ENCODE measurements at regions not wholly inside any gene's neighbourhood (a gene's known extent, or its start where the extent isn't known, plus 50 kb on each side); places are given as distances from the start of the nearest gene placed in this dataset.

DNA sequence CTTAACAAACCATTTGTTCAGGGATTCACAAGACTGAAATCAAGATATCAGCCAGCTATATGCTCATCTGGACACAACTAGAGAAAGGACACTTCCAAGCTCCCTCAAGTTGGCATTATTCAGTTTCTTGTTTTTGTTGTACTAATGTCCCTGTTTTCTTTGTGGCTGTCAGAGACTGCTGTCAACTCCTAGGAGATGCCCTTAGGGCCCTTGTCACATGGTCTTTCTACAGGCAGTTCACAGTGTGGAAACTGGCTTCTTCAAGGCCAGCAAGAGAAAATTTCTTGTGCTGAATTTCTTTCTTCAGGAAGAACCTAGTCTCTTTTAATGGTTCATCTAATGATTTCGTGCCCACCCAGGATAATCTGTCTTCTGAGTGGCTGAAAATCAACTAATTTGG is 677.2 kb upstream of the MAN1A1 start:
- no peak overlapping the region for H3K4me3 Mint-ChIP-seq (ENCODE audit: unreplicated experiment)
- H3K9me3 Mint-ChIP-seq (ENCODE audit: unreplicated experiment), result no peaks in the 10 kb centered on the region
- DNase-seq (ENCODE audit: low spot score), result no peak
- no peaks in the 10 kb centered on the region for H3K27me3 Mint-ChIP-seq (ENCODE audit: unreplicated experiment)
- H3K4me1 Mint-ChIP-seq (ENCODE audit: unreplicated experiment), result no peaks in the 10 kb centered on the region
- no peaks in the 10 kb centered on the region for H3K36me3 Mint-ChIP-seq (ENCODE audit: low read depth, unreplicated experiment)
- TF ChIP-seq, protein P1, sequence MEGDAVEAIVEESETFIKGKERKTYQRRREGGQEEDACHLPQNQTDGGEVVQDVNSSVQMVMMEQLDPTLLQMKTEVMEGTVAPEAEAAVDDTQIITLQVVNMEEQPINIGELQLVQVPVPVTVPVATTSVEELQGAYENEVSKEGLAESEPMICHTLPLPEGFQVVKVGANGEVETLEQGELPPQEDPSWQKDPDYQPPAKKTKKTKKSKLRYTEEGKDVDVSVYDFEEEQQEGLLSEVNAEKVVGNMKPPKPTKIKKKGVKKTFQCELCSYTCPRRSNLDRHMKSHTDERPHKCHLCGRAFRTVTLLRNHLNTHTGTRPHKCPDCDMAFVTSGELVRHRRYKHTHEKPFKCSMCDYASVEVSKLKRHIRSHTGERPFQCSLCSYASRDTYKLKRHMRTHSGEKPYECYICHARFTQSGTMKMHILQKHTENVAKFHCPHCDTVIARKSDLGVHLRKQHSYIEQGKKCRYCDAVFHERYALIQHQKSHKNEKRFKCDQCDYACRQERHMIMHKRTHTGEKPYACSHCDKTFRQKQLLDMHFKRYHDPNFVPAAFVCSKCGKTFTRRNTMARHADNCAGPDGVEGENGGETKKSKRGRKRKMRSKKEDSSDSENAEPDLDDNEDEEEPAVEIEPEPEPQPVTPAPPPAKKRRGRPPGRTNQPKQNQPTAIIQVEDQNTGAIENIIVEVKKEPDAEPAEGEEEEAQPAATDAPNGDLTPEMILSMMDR (IDR thresholded peaks at IDR 0.05; ENCODE audit: unreplicated experiment), result no peak
- no peak overlapping the region for H3K27ac Mint-ChIP-seq (ENCODE audit: unreplicated experiment)

DNA sequence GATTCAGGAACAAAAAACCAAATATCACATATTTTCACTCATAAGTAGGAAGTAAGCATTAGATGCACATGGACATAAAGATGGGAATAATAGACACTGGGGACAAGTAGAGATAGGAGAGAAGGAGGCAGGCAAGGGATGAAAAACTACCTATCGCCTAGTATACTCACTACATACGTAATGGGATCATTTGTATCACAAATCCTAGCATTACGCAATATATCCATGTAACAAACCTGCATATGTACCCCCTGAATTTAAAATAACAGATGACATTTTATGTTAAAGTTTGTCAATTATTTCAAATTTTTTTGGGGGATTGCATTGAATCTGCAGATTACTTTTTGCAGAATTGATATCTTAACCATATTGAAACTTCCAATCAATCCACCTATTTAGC is 660.5 kb upstream of the MAN1A1 start:
- no peaks in the 10 kb centered on the region for H3K9me3 Mint-ChIP-seq (ENCODE audit: unreplicated experiment)
- H3K27me3 Mint-ChIP-seq (ENCODE audit: unreplicated experiment), result no peaks in the 10 kb centered on the region
- DNase-seq (ENCODE audit: low spot score), result no peak
- no peak overlapping the region for H3K4me3 Mint-ChIP-seq (ENCODE audit: unreplicated experiment)
- H3K27ac Mint-ChIP-seq (ENCODE audit: unreplicated experiment), result no peak overlapping the region
- H3K4me1 Mint-ChIP-seq (ENCODE audit: unreplicated experiment), result peaks cover 2% of the 10 kb centered on the region
- no peaks in the 10 kb centered on the region for H3K36me3 Mint-ChIP-seq (ENCODE audit: low read depth, unreplicated experiment)
- TF ChIP-seq, protein P1 (IDR thresholded peaks at IDR 0.05; ENCODE audit: unreplicated experiment), result no peak

DNA sequence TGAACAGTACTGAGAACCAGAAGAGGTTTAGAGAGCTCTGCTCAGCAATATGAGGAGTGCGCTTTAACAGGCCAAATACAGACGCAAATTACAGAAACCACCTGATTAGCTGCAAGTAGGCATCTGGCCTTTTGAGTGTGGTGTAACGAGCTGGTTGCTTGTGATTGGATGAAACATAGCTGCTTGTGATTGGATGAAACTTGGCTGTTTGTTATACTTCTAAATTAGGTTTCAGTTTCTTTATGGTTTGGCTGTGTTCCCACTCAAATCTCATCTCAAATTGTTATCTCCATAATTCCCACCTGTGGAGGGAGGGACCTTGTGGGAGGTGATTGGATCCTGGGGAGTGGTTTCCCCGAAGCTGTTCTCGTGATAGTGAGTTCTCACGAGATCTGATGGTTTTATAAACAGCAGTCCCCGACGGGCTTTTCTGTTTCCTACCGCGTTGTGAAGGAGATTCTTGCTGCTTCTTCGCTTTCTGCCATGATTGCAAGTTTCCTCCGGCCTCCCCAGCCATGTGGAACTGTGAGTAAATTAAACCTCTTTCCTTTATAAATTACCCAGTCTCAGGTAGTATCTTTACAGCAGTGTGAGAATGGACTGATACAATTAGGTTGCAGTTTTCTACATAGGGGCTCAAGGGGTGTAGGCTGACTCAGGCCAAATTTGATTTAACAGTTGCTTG is 655.9 kb upstream of the MAN1A1 start:
- no peak for DNase-seq (ENCODE audit: low spot score)
- Mint-ChIP-seq H3K4me1 (ENCODE audit: unreplicated experiment) (no peaks in the 10 kb centered on the region), H3K27me3 (ENCODE audit: unreplicated experiment) (no peaks in the 10 kb centered on the region), H3K36me3 (ENCODE audit: low read depth, unreplicated experiment) (no peaks in the 10 kb centered on the region), H3K4me3 (ENCODE audit: unreplicated experiment) (no peak overlapping the region), H3K9me3 (ENCODE audit: unreplicated experiment) (no peaks in the 10 kb centered on the region), H3K27ac (ENCODE audit: unreplicated experiment) (no peak overlapping the region)
- TF ChIP-seq, protein P1 (IDR thresholded peaks at IDR 0.05; ENCODE audit: unreplicated experiment), result no peak

DNA sequence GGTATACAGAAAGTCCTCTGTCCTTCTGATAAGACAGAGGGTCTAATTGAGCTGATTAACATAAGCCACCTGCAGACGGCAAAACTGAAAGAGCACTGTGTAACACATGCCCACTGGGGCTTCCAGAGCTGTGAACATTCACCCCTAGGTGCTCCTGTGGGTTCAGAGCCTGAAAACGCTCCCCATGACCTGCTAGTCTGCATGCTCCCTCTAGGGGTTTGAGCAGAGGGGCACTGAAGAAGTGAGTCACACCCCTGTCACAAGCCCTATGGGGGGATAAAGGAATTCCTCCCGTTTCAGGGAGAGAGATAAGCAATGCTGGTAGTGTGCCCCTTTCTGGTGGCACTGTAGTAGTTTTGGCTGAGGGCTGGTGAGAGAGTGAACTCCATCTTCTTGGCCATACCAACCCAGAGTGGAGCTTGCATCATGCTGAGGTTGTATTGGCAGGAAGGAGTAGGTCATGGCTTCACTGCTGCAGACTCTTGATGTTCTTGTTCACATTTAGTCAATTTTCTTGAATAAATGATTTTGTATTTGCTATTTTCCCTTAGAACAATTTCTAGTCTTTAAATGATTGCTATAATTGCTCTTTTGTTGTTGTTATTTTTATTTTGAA is 637.5 kb upstream of the MAN1A1 start:
- Mint-ChIP-seq H3K4me1 (ENCODE audit: unreplicated experiment) (no peaks in the 10 kb centered on the region), H3K9me3 (ENCODE audit: unreplicated experiment) (no peaks in the 10 kb centered on the region), H3K27me3 (ENCODE audit: unreplicated experiment) (peaks cover 2% of the 10 kb centered on the region), H3K4me3 (ENCODE audit: unreplicated experiment) (no peak overlapping the region), H3K27ac (ENCODE audit: unreplicated experiment) (no peak overlapping the region), H3K36me3 (ENCODE audit: low read depth, unreplicated experiment) (no peaks in the 10 kb centered on the region)
- no peak for DNase-seq (ENCODE audit: low spot score)
- TF ChIP-seq, protein P1 (IDR thresholded peaks at IDR 0.05; ENCODE audit: unreplicated experiment), result no peak

DNA sequence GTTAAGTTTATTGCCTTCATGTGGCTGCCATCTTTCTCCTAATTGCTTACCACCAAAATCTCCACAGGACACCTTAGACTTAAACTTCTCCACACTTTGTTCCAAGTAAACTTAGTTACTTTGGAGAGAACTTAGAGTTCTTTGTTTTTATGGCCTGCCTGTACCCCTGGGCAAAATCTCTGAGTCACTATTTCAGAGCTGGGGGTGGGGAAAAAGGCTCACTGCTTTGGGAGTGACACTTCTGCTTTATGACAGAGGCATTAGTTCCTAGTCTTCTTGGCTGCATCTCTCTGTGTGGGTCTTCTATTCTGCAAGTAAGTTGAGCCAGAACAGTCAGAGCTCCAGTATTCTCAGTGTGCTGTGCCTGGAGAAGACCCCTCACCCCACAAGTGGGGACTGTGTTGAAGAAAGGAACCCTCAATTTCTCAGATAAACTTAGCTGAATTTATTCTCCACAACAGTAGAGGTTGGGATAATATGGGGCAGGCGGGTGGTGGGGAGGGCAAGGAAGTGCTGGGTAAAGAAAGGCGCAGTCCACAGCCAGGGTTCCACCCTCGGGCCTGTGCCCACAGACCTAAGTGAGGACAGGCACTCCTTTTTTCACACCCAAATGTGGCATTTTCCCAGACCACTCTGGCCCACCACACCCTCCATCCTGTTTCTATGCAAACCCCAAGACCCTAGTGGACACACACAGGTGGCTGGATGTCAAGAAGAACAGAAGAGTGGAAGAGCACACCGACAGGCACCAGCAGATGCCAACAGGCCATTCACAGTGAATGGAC is 636.6 kb upstream of the MAN1A1 start:
- H3K4me3 Mint-ChIP-seq (ENCODE audit: unreplicated experiment), result no peak overlapping the region
- no peaks in the 10 kb centered on the region for H3K9me3 Mint-ChIP-seq (ENCODE audit: unreplicated experiment)

More for the DNA sequence above, 636.6 kb upstream of the MAN1A1 start:
- Mint-ChIP-seq H3K27me3 (ENCODE audit: unreplicated experiment) (peaks cover 2% of the 10 kb centered on the region), H3K27ac (ENCODE audit: unreplicated experiment) (no peak overlapping the region), H3K36me3 (ENCODE audit: low read depth, unreplicated experiment) (no peaks in the 10 kb centered on the region), H3K4me1 (ENCODE audit: unreplicated experiment) (no peaks in the 10 kb centered on the region)
- TF ChIP-seq, protein P1 (IDR thresholded peaks at IDR 0.05; ENCODE audit: unreplicated experiment), result no peak
- no peak for DNase-seq (ENCODE audit: low spot score)

Measured in endothelial cell (in vitro differentiated cells).